Body of pancreas (tissue), 4 donors: ENCODE measurements at regions not wholly inside any gene's neighbourhood (a gene's known extent, or its start where the extent isn't known, plus 50 kb on each side); places are given as distances from the start of the nearest gene placed in this dataset.

Source experiments
- CTCF ChIP-seq, 7 experiments: fragments of 450-650 bp in 4 of 7; fragments of 200-600 bp in 3 of 7; sonication (generic) in 3 of 7; IDR thresholded peaks; one replicate each; pipeline ENCODE4 v1.5.1; 2016 to 2019; ENCODE audit warnings: antibody characterized with exemption in 7 of 7
- POLR2A ChIP-seq, 3 donors: fragments of 450-650 bp; IDR thresholded peaks; one replicate each; pipeline ENCODE4 v1.6.1; 2016; ENCODE audit warnings: antibody characterized with exemption in 3 of 3, mild to moderate bottlenecking in 2 of 3

GRCh38 chr2:21781962-21782361 is 658.2 kb downstream of the TDRD15 start:
- TF ChIP-seq CTCF (IDR thresholded peaks at IDR 0.05), result no peak
- no peak for TF ChIP-seq POLR2A (IDR thresholded peaks at IDR 0.05)
